ENCODE measurements at regions not wholly inside any gene's neighbourhood (a gene's known extent, or its start where the extent isn't known, plus 50 kb on each side); places are given as distances from the start of the nearest gene placed in this dataset.

DNA sequence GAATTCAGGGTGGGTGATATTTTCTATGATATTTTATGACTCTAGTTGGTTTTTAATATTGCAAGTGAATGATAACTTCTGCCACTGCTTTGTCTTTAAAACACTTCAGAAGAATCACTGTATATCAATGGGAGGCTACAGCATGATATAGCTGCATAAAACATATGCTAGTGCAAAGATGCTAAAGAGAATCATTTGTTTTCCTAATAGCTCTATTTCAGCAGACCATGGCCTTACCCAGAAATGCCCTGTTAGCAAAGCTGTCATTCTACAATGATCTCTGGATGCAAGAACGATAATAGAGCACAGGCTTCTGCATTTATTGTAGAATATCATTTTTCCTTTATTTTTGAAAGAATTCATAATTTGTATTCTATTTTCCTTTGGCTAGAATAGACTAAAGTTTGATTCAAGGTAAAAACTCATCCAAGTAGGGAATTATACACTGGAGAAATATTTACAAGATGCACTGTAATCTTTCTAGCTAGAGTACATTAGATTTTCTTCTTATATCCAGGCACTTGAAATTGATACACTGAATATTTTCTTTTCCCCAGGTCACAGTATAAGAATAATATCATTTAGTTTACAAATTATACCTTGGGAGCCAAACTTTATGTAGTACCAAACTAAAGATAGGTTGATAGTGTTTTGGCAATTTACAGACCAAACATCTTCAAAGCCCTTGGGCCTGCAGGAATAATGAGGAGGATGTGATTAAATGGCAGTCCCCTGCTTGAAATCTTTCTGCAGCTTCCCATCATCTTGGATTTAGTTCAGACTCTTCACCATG is 252.6 kb upstream of the LINC00305 start:
- DNase-seq (ENCODE audit: low spot score): no peak
- TF ChIP-seq, protein P1, sequence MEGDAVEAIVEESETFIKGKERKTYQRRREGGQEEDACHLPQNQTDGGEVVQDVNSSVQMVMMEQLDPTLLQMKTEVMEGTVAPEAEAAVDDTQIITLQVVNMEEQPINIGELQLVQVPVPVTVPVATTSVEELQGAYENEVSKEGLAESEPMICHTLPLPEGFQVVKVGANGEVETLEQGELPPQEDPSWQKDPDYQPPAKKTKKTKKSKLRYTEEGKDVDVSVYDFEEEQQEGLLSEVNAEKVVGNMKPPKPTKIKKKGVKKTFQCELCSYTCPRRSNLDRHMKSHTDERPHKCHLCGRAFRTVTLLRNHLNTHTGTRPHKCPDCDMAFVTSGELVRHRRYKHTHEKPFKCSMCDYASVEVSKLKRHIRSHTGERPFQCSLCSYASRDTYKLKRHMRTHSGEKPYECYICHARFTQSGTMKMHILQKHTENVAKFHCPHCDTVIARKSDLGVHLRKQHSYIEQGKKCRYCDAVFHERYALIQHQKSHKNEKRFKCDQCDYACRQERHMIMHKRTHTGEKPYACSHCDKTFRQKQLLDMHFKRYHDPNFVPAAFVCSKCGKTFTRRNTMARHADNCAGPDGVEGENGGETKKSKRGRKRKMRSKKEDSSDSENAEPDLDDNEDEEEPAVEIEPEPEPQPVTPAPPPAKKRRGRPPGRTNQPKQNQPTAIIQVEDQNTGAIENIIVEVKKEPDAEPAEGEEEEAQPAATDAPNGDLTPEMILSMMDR (IDR thresholded peaks at IDR 0.05; ENCODE audit: extremely low read depth, missing control alignments): no peak

DNA sequence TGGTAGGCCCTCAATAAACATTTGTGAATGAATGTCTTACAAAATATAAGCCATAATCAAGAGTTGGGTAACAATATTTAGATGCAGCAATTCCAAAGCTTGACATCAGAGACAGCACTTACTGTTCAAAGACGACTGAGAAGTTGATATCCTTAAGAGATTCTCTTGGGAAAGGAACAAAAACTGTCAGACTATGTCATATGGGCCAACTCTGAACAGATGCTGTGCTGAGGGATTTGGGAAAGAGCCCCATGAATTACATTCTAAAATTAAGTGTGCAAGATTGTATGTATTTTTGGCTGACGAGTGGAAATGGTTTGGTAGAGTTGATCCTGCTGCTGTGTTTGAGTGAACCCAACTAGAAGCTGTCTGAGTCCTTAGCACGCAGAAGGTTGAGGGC is 250.7 kb upstream of the LINC00305 start:
- DNase-seq (ENCODE audit: low spot score): no peak
- TF ChIP-seq, protein P1 (IDR thresholded peaks at IDR 0.05; ENCODE audit: extremely low read depth, missing control alignments): no peak

DNA sequence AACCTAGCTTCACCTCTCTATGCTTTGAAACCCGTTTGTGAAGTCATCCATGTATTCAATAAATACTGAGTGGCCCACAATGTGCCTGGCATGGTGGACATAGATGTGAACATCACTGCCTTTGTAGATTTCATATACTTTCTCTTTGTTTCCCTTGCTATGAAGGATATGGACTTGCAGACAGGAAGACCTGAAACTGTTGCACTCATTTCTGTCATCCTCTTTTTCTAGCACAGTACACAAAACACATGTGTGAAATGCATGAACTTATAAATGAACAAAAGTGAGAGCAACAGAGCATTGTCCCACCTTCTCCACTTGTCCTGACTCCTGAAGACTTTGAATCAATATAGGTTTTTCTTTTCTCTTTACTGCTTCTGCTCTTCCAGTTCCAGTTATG is 249.4 kb upstream of the LINC00305 start:
- TF ChIP-seq, protein P1 (IDR thresholded peaks at IDR 0.05; ENCODE audit: extremely low read depth, missing control alignments): no peak
- no peak for DNase-seq (ENCODE audit: low spot score)

DNA sequence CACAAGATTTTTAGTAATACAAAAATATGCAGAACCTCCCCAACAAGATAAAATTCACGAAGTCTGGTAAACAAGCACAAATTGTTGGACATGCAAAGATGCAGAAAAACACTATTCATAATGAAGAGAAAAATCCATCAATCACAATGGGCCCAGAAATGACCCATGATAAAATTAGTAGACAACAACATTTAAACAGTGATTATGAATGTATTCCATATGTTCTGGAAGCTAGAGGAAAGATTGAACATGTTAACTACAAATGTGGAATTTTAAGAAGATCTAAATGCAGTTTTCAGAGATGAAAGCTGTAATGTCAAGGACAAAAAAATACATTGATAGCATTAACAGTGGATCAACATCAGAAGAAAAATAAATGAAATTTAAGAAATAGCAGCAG is 243.3 kb upstream of the LINC00305 start:
- TF ChIP-seq, protein P1 (IDR thresholded peaks at IDR 0.05; ENCODE audit: extremely low read depth, missing control alignments): no peak
- DNase-seq (ENCODE audit: low spot score): no peak

DNA sequence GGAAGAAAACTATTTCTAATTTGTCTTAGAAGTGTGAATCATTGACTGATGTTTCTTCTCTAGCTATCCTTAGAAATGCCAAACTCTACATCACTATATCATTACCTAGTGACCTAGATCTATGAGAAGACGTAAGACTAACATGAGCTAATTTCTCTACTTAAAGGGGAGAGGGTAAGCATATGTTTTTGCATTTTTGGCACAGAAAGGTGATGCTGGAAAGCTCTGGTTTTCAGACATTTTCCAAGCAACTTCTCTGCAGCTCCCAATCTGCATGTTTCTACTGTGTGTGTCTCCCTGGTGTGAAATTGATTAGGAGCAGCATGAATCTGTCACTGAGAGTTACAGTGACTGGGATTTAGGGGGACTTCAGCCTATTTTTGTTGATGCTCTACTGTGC is 235.2 kb upstream of the LINC00305 start:
- TF ChIP-seq, protein P1 (IDR thresholded peaks at IDR 0.05; ENCODE audit: extremely low read depth, missing control alignments): no peak
- no peak for DNase-seq (ENCODE audit: low spot score)

DNA sequence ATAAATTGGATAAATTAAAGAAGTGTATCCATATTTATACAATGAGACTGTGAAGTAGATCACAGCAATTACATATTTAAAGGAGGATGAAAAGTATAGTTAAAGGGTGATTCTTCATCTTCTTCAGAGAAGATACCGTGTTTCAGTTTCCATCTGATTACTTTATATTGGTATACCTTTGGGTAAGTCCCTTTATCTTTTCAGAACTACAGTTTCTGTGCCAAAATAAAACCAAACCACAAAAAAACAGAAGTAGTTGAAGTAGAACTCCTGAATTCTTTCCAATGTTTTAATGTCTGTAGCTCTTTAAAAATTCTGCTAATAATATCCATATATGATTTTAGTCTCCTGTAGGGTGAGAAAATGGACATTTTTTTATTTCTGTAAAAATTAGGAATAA is 231.2 kb upstream of the LINC00305 start:
- TF ChIP-seq, protein P1 (IDR thresholded peaks at IDR 0.05; ENCODE audit: extremely low read depth, missing control alignments): no peak
- peak; percentile 29 for DNase-seq (ENCODE audit: low spot score)

DNA sequence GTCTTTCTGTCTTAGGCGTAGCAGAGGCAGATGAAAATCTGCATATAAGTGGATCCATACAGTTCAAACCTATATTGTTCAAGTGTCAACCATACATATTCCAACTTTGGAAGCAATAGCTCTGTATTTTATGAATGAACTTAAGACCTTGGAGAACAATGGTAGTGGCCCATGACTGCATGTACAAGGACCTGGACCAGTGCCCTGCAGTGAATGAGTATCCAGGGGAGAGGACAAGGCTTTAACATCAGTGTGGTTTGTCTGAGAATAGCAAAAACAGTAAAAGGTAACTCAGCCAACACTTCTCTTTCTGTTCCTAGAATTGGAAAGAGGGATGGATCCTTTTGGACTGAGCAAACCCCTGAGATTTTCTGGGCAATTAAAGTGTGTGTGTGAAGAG is 230.8 kb upstream of the LINC00305 start:
- DNase-seq (ENCODE audit: low spot score): no peak
- TF ChIP-seq, protein P1 (IDR thresholded peaks at IDR 0.05; ENCODE audit: extremely low read depth, missing control alignments): no peak

Data from GM20000 (cell line).